Liver (tissue), 8 donors: ENCODE measurements at regions not wholly inside any gene's neighbourhood (a gene's known extent, or its start where the extent isn't known, plus 50 kb on each side); places are given as distances from the start of the nearest gene placed in this dataset.

Experiments
- DNase-seq: peaks from one replicate; pipeline ENCODE4 v3.0.0-alpha.2; 2017; ENCODE audit warnings: low spot score
- H3K27ac ChIP-seq, 2 donors: one replicate each; pipeline ENCODE4 v1.7.0; 2013; ENCODE audit warnings: inconsistent platforms in 2 of 2, low read length in 2 of 2, control low read depth in 1 of 2, low read depth in 1 of 2, mild to moderate bottlenecking in 1 of 2
- H3K27me3 ChIP-seq, 4 donors: one replicate each; pipeline versions ENCODE4 v1.6.1 to v1.7.0; 2013; ENCODE audit warnings: low read length in 3 of 4, inconsistent platforms in 1 of 4, mild to moderate bottlenecking in 1 of 4, moderate library complexity in 1 of 4; ENCODE audit not compliant: control insufficient read depth in 4 of 4, insufficient read depth in 4 of 4
- H3K36me3 ChIP-seq, 4 donors: one replicate each; pipeline versions ENCODE4 v1.6.1 to v1.7.0; 2013; ENCODE audit warnings: low read length in 3 of 4, mild to moderate bottlenecking in 3 of 4, low read depth in 1 of 4, moderate library complexity in 1 of 4; ENCODE audit not compliant: control insufficient read depth in 4 of 4, insufficient read depth in 3 of 4
- H3K4me1 ChIP-seq, 4 donors: one replicate each; pipeline versions ENCODE4 v1.6.1 to v1.7.0; 2013; ENCODE audit warnings: low read length in 3 of 4, mild to moderate bottlenecking in 3 of 4, moderate library complexity in 1 of 4; ENCODE audit not compliant: control insufficient read depth in 4 of 4, insufficient read depth in 4 of 4
- H3K4me3 ChIP-seq, 3 donors: one replicate each; pipeline versions ENCODE4 v1.6.1 to v1.7.0; 2013; ENCODE audit warnings: low read length in 3 of 3, control low read depth in 1 of 3, low read depth in 1 of 3, mild to moderate bottlenecking in 1 of 3
- H3K9ac ChIP-seq, 2 donors: one replicate each; pipeline ENCODE4 v1.7.0; 2013; ENCODE audit warnings: low read length in 2 of 2, mild to moderate bottlenecking in 2 of 2, moderate library complexity in 2 of 2, control low read depth in 1 of 2, low read depth in 1 of 2
- H3K9me3 ChIP-seq, 4 donors: one replicate each; pipeline versions ENCODE4 v1.6.1 to v1.7.0; 2013; ENCODE audit warnings: low read length in 3 of 4; ENCODE audit not compliant: control insufficient read depth in 4 of 4
- CTCF ChIP-seq: fragments of 150-350 bp; IDR thresholded peaks from 2 replicates; pipeline ENCODE4 v1.5.1; 2017; ENCODE audit warnings: improper control_type of control experiment, low read depth, low read length; ENCODE audit not compliant: missing input control
- EGR1 ChIP-seq, 2 donors: IDR thresholded peaks; 2 replicates each; pipeline ENCODE4 v1.6.1; 2016 to 2018; ENCODE audit warnings: antibody characterized with exemption in 2 of 2, low read depth in 2 of 2
- FOXA1 ChIP-seq: IDR thresholded peaks from 2 replicates; pipeline ENCODE4 v1.6.1; 2016; ENCODE audit warnings: antibody characterized with exemption
- GABPA ChIP-seq, 2 donors: IDR thresholded peaks in 1 of 2; conservative IDR thresholded peaks in 1 of 2; 2 replicates each; pipeline ENCODE4 v1.6.1; 2016; ENCODE audit warnings: antibody characterized with exemption in 2 of 2, mild to moderate bottlenecking in 1 of 2, moderate library complexity in 1 of 2
- HNF4A ChIP-seq, 2 donors: conservative IDR thresholded peaks; 2 replicates each; pipeline ENCODE4 v1.6.1; 2016; ENCODE audit warnings: antibody characterized with exemption in 2 of 2, mild to moderate bottlenecking in 2 of 2
- HNF4G ChIP-seq: IDR thresholded peaks from 2 replicates; pipeline ENCODE4 v1.6.1; 2016; ENCODE audit warnings: antibody characterized with exemption
- RAD21 ChIP-seq, 2 donors: IDR thresholded peaks; 2 replicates each; pipeline ENCODE4 v1.6.1; 2016; ENCODE audit warnings: antibody characterized with exemption in 2 of 2, mild to moderate bottlenecking in 2 of 2
- REST ChIP-seq: IDR thresholded peaks from 2 replicates; pipeline ENCODE4 v1.6.1; 2016; ENCODE audit warnings: antibody characterized with exemption, mild to moderate bottlenecking
- SP1 ChIP-seq: IDR thresholded peaks from 2 replicates; pipeline ENCODE4 v1.6.1; 2018; ENCODE audit warnings: antibody characterized with exemption, mild to moderate bottlenecking
- TAF1 ChIP-seq: conservative IDR thresholded peaks from 2 replicates; pipeline ENCODE4 v1.6.1; 2016; ENCODE audit warnings: antibody characterized with exemption, mild to moderate bottlenecking
- ZBTB33 ChIP-seq: IDR thresholded peaks from 2 replicates; pipeline ENCODE4 v1.6.1; 2016; ENCODE audit warnings: antibody characterized with exemption
- WGBS: extraction: QIAGEN DNeasy Blood & Tissue Kit; methylation state at CpG from one replicate; pipeline ENCODE4 v1.1.7; 2013; 5-methylcytosine and 5-hydroxymethylcytosine counted together
- donor health status: healthy.
- donor health status: healthy.
- donor health status: healthy.
- donor health status: healthy.
- donor health status: healthy.

GRCh38 chr17:15027853-15028252 is 237.3 kb downstream of the PMP22 start (continued):
- TF ChIP-seq REST = no peak
- no peak for TF ChIP-seq TAF1

- WGBS = 62% methylated on average over 2 of the region's 2 CpGs
- H3K27ac ChIP-seq = no peak overlapping the region
Observed at GRCh38 chr17:15026088-15026487, 239.0 kb downstream of the PMP22 start.

More at GRCh38 chr17:15026088-15026487, 239.0 kb downstream of the PMP22 start:
- no peak for DNase-seq
- no peaks in the 10 kb centered on the region for H3K36me3 ChIP-seq
- H3K27me3 ChIP-seq = peaks cover 0 to 5% (median 0%) of the 10 kb centered on the region in 4 donors
- TF ChIP-seq GABPA (IDR thresholded peaks at IDR 0.05 in 1 of 2, conservative IDR thresholded peaks at IDR 0.05 in 1 of 2) (no peak), CTCF (no peak), RAD21 (IDR thresholded peaks at IDR 0.05) (no peak), HNF4G (no peak), EGR1 (IDR thresholded peaks at IDR 0.05; ENCODE audit: low read depth in 2 of 2) (no peak), HNF4A (conservative IDR thresholded peaks at IDR 0.05) (no peak), TAF1 (no peak), ZBTB33 (no peak), SP1 (no peak), FOXA1 (no peak)
- H3K9me3 ChIP-seq = peaks cover 0 to 4% (median 0%) of the 10 kb centered on the region in 4 donors
- H3K9ac ChIP-seq = no peak overlapping the region
- no peak overlapping the region for H3K4me3 ChIP-seq
- no peaks in the 10 kb centered on the region for H3K4me1 ChIP-seq
